ENCODE measurements at regions not wholly inside any gene's neighbourhood (a gene's known extent, or its start where the extent isn't known, plus 50 kb on each side); places are given as distances from the start of the nearest gene placed in this dataset.

DNA sequence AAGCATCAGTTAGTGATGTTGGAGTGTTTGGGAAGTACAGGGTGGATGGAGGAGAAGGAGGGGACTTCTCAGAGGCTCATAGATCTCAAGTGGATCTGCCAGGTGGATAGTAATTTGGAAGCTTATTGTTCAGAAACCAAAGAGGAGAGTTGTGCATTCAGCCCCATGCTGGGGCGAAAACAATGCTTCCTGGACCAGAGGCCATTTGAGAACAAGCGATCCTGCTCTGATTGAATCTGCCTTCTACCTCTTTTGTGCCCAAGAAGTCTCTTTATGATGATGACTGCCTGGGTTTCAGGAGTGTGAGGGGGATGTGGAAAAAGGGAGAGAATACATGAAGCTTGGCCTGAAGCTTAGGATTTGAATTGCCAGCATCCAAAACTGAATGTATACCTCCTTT lies 110.8 kb upstream of the SRRM4 start:
- no peak for TF ChIP-seq EZH2phosphoT487 (IDR thresholded peaks at IDR 0.05; ENCODE audit: borderline replicate concordance)
- TF ChIP-seq, protein P1, sequence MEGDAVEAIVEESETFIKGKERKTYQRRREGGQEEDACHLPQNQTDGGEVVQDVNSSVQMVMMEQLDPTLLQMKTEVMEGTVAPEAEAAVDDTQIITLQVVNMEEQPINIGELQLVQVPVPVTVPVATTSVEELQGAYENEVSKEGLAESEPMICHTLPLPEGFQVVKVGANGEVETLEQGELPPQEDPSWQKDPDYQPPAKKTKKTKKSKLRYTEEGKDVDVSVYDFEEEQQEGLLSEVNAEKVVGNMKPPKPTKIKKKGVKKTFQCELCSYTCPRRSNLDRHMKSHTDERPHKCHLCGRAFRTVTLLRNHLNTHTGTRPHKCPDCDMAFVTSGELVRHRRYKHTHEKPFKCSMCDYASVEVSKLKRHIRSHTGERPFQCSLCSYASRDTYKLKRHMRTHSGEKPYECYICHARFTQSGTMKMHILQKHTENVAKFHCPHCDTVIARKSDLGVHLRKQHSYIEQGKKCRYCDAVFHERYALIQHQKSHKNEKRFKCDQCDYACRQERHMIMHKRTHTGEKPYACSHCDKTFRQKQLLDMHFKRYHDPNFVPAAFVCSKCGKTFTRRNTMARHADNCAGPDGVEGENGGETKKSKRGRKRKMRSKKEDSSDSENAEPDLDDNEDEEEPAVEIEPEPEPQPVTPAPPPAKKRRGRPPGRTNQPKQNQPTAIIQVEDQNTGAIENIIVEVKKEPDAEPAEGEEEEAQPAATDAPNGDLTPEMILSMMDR (conservative IDR thresholded peaks at IDR 0.05; ENCODE audit: low read length), result no peak
